Activated CD8-positive, alpha-beta memory T cell treated with anti-CD3 and anti-CD28 coated beads, Interleukin-2, amount 10 ng/mL, durations not matched to agents 7 days and 5 days (primary cell): ENCODE measurements at regions not wholly inside any gene's neighbourhood (a gene's known extent, or its start where the extent isn't known, plus 50 kb on each side); places are given as distances from the start of the nearest gene placed in this dataset.

ENCODE experiments used
- ATAC-seq: fragments of 150-1000 bp; cut with Tn5 transposase; one replicate; pipeline ENCODE4 v1.10.0; 2021; ENCODE audit warnings: moderate library complexity
- CTCF ChIA-PET: fragments of 350-600 bp; sonication (Branson Sonifier 250); formaldehyde crosslinking; loops from one replicate; lab custom pipeline; 2021; ENCODE audit warnings: antibody characterized with exemption; lab: Charles Lee
- DNase-seq: peaks from one replicate; pipeline ENCODE4 v3.0.0-alpha.2; 2020
- H3K27ac Mint-ChIP-seq: one replicate; pipeline ENCODE4 v1.8.0; 2021; ENCODE audit warnings: mild to moderate bottlenecking, mixed read lengths
- H3K27me3 Mint-ChIP-seq: one replicate; pipeline ENCODE4 v1.8.0; 2021; ENCODE audit warnings: mixed read lengths
- H3K36me3 Mint-ChIP-seq: one replicate; pipeline ENCODE4 v1.8.0; 2021; ENCODE audit warnings: mild to moderate bottlenecking, mixed read lengths
- H3K4me1 Mint-ChIP-seq: one replicate; pipeline ENCODE4 v1.8.0; 2021; ENCODE audit warnings: mixed read lengths
- H3K4me3 Mint-ChIP-seq: one replicate; pipeline ENCODE4 v1.8.0; 2021; ENCODE audit warnings: mild to moderate bottlenecking, moderate library complexity, mixed read lengths
- H3K9me3 Mint-ChIP-seq: one replicate; pipeline ENCODE4 v1.8.0; 2022; ENCODE audit warnings: low read depth, mixed read lengths

GRCh38 chr20:57840066-57840465 is 130.3 kb upstream of the PMEPA1 start:
- no peaks in the 10 kb centered on the region for H3K9me3 Mint-ChIP-seq
- DNase-seq (peak; percentile 25), ATAC-seq (no peak)
- no peaks in the 10 kb centered on the region for H3K4me1 Mint-ChIP-seq
- H3K27me3 Mint-ChIP-seq: peaks cover 4% of the 10 kb centered on the region
- CTCF ChIA-PET: no interaction called here
- no peaks in the 10 kb centered on the region for H3K36me3 Mint-ChIP-seq
- no peak overlapping the region for H3K27ac Mint-ChIP-seq
- H3K4me3 Mint-ChIP-seq: no peak overlapping the region

- Mint-ChIP-seq H3K27me3 (peaks cover 7% of the 10 kb centered on the region), H3K27ac (no peak overlapping the region), H3K36me3 (no peaks in the 10 kb centered on the region), H3K4me1 (no peaks in the 10 kb centered on the region), H3K4me3 (no peak overlapping the region), H3K9me3 (no peaks in the 10 kb centered on the region)
- DNase-seq (no peak), ATAC-seq (no peak)
- CTCF ChIA-PET: no interaction called here
Observed at GRCh38 chr20:57838670-57839151, 128.9 kb upstream of the PMEPA1 start.

GRCh38 chr20:57837208-57838035 is 127.6 kb upstream of the PMEPA1 start:
- H3K4me1 Mint-ChIP-seq: no peaks in the 10 kb centered on the region
- peaks cover 4% of the 10 kb centered on the region for H3K27me3 Mint-ChIP-seq
- no peak overlapping the region for H3K27ac Mint-ChIP-seq
- DNase-seq (no peak), ATAC-seq (no peak)
- no peaks in the 10 kb centered on the region for H3K36me3 Mint-ChIP-seq
- no peaks in the 10 kb centered on the region for H3K9me3 Mint-ChIP-seq
- no peak overlapping the region for H3K4me3 Mint-ChIP-seq
- CTCF ChIA-PET: no interaction called here

DNA sequence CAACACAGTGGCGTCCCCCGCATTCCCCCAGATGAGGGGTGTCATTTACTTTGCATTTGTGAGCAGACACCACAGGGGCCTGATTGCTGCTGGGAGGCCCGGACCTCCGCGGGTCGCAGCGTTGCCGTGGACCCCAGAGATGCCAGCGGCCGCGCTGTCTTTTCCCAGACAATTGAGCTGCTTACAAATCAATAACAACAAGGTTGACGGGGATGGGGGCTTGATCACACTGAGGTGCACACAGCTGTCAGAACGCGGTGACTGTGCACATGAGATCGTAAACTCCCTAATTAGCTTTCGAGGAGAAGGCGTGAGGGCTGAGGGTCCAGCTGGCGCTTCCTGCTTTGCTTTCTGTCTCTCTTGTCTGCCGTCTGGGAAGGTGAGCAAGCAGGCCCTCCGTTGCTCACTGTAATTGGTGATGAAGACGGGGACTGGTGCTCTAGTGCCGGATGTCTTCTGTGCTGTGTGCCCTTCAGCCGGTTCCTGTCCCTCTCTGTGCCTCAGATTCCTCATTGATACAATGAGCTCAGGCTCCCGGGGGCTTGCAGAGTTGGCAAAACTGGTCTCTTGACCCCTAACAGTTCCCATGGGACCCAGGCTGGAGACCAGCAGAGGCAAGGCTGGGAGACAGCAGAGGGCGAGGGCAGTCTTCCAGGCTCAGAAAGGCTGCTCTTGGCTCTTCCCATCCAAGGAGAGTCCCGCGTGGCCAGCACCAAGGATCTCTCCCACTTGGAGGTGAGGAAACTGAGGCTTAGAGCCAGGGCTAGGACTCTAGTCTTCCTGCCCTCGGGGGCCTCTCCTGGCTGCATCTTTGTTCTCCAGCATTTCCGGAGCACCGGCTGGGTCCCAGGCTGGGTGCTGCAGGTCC is 126.0 kb upstream of the PMEPA1 start:
- Mint-ChIP-seq H3K27me3 (peaks cover 3% of the 10 kb centered on the region), H3K4me3 (no peak overlapping the region), H3K4me1 (no peaks in the 10 kb centered on the region), H3K9me3 (no peaks in the 10 kb centered on the region), H3K27ac (no peak overlapping the region), H3K36me3 (no peaks in the 10 kb centered on the region)
- CTCF ChIA-PET: no interaction called here
- ATAC-seq (no peak), DNase-seq (no peak)

DNA sequence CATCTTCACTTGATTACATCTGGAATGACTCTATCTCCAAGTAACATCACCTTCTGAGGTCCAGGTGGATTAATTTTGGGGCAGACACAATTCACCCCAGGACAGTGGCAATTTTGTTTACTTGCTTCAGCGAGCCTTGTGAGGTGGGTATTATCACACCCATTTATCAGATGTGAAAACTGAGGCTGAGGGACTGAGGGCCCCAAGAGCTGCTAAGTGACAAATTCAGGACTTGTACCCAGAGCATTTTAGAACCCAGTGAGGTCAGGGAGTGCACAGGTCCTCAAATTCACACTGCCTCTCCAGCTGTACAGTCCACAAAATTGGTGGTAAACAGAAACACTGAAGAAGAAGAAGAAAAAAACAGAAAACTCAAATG is 125.2 kb upstream of the PMEPA1 start:
- no peaks in the 10 kb centered on the region for H3K4me1 Mint-ChIP-seq
- ATAC-seq (no peak), DNase-seq (no peak)
- no peaks in the 10 kb centered on the region for H3K36me3 Mint-ChIP-seq
- H3K4me3 Mint-ChIP-seq: no peak overlapping the region
- H3K9me3 Mint-ChIP-seq: no peaks in the 10 kb centered on the region
- no peak overlapping the region for H3K27ac Mint-ChIP-seq
- peaks cover 3% of the 10 kb centered on the region for H3K27me3 Mint-ChIP-seq
- CTCF ChIA-PET: no interaction called here

- Mint-ChIP-seq H3K4me1 (no peaks in the 10 kb centered on the region), H3K4me3 (no peak overlapping the region), H3K36me3 (no peaks in the 10 kb centered on the region), H3K27ac (no peak overlapping the region), H3K9me3 (no peaks in the 10 kb centered on the region), H3K27me3 (peaks cover 3% of the 10 kb centered on the region)
- DNase-seq (no peak), ATAC-seq (no peak)
- CTCF ChIA-PET: no interaction called here
Observed at GRCh38 chr20:57834306-57835073, 124.7 kb upstream of the PMEPA1 start.

- H3K27me3 Mint-ChIP-seq: peaks cover 3% of the 10 kb centered on the region
Observed at GRCh38 chr20:57831993-57832585, 122.3 kb upstream of the PMEPA1 start.

GRCh38 chr20:57831326-57831992 is 121.6 kb upstream of the PMEPA1 start:
- H3K27ac Mint-ChIP-seq: no peak overlapping the region
- peaks cover 3% of the 10 kb centered on the region for H3K27me3 Mint-ChIP-seq
- CTCF ChIA-PET: no interaction called here
- no peak overlapping the region for H3K4me3 Mint-ChIP-seq
- DNase-seq: no peak
- H3K9me3 Mint-ChIP-seq: no peaks in the 10 kb centered on the region
- no peaks in the 10 kb centered on the region for H3K36me3 Mint-ChIP-seq
- H3K4me1 Mint-ChIP-seq: no peaks in the 10 kb centered on the region
- no peak for ATAC-seq

More at GRCh38 chr20:57831993-57832585, 122.3 kb upstream of the PMEPA1 start:
- H3K36me3 Mint-ChIP-seq: no peaks in the 10 kb centered on the region
- H3K4me1 Mint-ChIP-seq: no peaks in the 10 kb centered on the region
- CTCF ChIA-PET: no interaction called here
- H3K4me3 Mint-ChIP-seq: no peak overlapping the region
- DNase-seq (no peak), ATAC-seq (no peak)
- H3K9me3 Mint-ChIP-seq: no peaks in the 10 kb centered on the region
- no peak overlapping the region for H3K27ac Mint-ChIP-seq

GRCh38 chr20:57830515-57830895 is 120.7 kb upstream of the PMEPA1 start:
- Mint-ChIP-seq H3K9me3 (no peaks in the 10 kb centered on the region), H3K36me3 (no peaks in the 10 kb centered on the region), H3K4me3 (no peak overlapping the region), H3K4me1 (no peaks in the 10 kb centered on the region), H3K27me3 (peaks cover 4% of the 10 kb centered on the region), H3K27ac (no peak overlapping the region)
- ATAC-seq (no peak), DNase-seq (no peak)
- CTCF ChIA-PET: interaction anchor here (0.5 kb wide), 1 partner anchor 110 kb away, joined by 4 read pairs; no protein-coding TSS in a partner anchor

GRCh38 chr20:57829805-57830514 is 120.1 kb upstream of the PMEPA1 start:
- Mint-ChIP-seq H3K4me1 (no peaks in the 10 kb centered on the region), H3K27ac (no peak overlapping the region), H3K27me3 (peaks cover 6% of the 10 kb centered on the region), H3K36me3 (no peaks in the 10 kb centered on the region), H3K4me3 (no peak overlapping the region), H3K9me3 (no peaks in the 10 kb centered on the region)
- CTCF ChIA-PET: no interaction called here
- DNase-seq (no peak), ATAC-seq (no peak)

DNA sequence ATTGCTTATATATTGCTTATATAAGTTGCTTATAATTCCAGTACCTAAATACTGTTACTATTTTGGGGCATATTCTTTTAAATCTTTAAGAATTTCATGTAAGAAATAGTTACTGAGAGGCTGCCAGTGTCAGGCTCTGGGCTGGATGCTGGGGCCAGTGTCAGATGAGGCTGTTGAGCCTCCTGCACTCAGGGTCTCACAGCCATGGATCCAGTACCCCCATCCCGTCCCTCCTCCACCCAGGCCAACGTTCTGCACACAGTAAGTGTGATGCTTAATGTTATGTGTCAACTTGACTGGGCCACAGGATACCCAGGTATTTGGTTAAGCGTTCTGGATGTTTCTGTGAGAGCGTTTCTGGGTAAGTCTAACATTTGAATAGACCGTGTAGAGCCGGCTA is 119.5 kb upstream of the PMEPA1 start:
- Mint-ChIP-seq H3K9me3 (no peaks in the 10 kb centered on the region), H3K36me3 (no peaks in the 10 kb centered on the region), H3K27ac (no peak overlapping the region), H3K4me1 (no peaks in the 10 kb centered on the region), H3K27me3 (peaks cover 4% of the 10 kb centered on the region), H3K4me3 (no peak overlapping the region)
- DNase-seq: no peak
- no peak for ATAC-seq
- CTCF ChIA-PET: no interaction called here

- H3K4me1 Mint-ChIP-seq: no peaks in the 10 kb centered on the region
- CTCF ChIA-PET: no interaction called here
- ATAC-seq (no peak), DNase-seq (no peak)
- H3K9me3 Mint-ChIP-seq: no peaks in the 10 kb centered on the region
- H3K36me3 Mint-ChIP-seq: no peaks in the 10 kb centered on the region
- H3K4me3 Mint-ChIP-seq: no peak overlapping the region
- H3K27ac Mint-ChIP-seq: no peak overlapping the region
- H3K27me3 Mint-ChIP-seq: peaks cover 7% of the 10 kb centered on the region
Observed at GRCh38 chr20:57828696-57829095, 118.9 kb upstream of the PMEPA1 start.
